HG03103 (cell line): ENCODE measurements at regions not wholly inside any gene's neighbourhood (a gene's known extent, or its start where the extent isn't known, plus 50 kb on each side); places are given as distances from the start of the nearest gene placed in this dataset.

Experiments used
- ATAC-seq: cut with Tn5 transposase; IDR thresholded peaks from one replicate; pipeline ENCODE4 v1.9.1; 2021; ENCODE audit warnings: low read depth; ENCODE audit not compliant: unreplicated experiment

DNA sequence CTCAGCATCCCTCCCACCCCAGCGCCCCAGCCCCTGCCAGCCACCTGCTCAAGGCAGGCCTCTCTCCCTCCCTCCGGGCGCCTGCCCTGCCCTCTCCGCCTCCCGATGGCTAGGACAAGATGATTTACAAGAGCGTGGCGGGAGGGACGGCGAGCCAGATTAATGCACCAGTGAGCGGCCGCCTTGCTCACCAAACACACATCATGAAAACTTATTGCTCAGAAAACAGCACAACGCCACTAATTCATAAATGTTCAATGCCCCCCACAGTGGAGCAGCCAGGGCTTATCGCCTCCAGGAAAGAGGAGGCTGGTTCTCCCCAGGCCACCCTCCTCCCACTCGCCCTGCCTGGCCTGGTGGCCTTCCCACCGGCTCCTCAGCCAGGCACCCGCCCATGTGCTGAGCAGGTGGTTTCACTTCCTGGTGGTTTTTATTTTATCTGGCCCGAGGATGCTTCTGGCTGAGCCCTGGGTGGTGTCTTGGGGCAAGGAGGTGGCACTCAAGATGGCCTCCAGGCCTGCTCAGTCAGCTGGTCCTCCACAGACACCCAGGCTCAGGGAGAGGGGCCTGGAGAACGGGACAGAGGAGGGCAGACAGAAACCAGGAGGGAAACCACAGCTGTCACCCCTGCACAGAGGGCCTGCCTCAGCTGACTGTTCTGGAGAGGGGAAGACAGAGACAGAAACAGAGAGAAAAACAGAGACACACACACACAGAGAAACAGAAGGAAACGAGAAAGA, 284.9 kb downstream of the UACA start:
- ATAC-seq: no peak

DNA sequence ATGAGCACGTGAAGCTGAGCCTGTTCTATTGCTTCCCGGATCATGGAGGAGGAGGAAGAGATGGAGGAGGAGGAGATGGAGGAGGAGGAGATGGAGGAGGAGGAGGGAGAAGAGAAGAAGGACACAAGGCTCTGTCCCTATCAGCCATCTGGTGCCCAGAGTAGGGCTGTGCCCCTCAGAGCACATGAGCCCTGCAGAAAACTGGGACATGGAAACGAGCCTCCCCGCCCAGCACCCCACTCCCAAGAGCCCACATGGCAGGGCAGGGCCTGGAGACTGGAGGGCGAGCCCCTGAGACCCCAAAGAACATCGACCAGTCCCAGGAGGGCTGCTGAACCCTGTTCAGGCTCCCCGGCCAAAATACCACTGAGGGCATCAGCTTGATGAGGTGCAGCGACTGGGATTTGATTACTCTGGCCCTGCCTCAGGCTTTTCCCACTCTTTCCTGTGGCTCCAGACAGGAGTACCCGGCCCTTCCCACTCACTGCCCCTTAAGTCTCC, 285.6 kb downstream of the UACA start:
- no peak for ATAC-seq

GRCh38 chr15:70476441-70476840, 286.9 kb downstream of the UACA start:
- ATAC-seq: no peak

GRCh38 chr15:70475921-70476320, 287.4 kb downstream of the UACA start:
- ATAC-seq: no peak

DNA sequence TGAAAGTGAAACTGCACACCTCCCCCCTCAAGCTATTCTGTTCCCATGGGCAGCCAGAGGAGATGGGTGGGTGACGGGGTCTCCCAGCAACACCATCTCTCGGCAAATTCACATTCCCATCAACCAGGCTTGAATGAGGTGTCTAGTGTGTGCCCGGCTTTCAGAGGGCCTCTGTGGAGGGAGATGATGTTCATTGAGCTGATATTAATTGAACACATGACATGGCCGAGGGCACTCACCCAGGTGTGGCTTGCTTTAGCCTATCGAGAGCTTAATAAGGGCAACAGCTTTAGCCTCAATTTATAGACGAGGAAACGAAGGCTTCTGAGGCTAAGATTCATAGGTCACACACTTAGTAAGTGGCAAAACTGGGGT, 288.0 kb downstream of the UACA start:
- ATAC-seq: no peak

- no peak for ATAC-seq
Measured at GRCh38 chr15:70474471-70475406, 288.6 kb downstream of the UACA start.

GRCh38 chr15:70473581-70474370, 289.6 kb downstream of the UACA start:
- ATAC-seq: no peak

DNA sequence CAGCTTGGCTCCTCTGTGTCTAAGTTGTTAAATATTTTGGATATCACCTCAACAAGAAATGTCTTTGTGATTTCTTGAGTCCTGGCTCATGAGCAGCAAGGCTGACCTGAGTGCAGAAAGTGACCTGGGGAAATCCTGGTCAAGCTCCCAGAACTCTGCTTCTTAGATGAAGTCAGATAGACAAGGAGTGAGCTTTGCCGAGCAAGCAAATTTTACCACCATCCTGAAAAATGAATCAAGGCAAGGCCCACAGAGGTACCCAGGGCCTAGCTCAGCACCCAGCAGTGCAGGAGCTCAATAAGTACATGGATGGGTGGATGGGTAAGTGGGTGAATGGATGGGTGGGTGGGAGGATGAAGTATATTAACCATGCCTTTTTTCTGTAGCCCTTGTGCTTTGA, 291.8 kb downstream of the UACA start:
- no peak for ATAC-seq

DNA sequence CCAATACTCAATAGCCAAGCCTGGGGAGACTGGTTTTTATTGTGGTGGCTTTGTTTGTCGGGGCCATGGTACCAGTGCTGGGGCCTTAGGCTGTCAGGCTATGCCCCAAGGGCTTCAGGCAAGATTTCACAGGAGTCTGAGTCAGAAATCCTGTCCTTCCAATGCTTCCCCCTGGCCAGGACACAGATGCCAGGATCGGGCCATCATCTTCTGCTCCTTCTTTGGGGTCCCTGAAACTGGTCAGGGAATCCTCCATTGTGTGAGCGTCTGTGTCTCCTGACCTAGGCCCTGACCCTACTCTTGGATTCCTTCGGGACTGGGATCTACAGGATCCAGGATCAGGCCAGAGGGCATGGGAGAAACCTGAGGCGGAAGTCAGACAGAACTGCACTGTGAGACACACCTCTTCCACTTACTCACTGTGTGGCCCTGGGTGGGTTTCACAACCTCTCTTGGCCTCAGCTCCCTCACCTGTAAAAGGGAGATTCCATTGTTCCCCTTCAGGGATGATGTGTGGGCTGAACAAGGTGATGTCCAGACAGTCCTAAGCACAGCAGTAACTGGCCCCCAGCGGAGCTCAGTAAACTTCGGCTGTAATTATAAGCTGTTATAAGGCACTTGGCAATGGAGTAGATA, 292.7 kb downstream of the UACA start:
- no peak for ATAC-seq

GRCh38 chr15:70469651-70470555, 293.5 kb downstream of the UACA start:
- ATAC-seq: no peak

DNA sequence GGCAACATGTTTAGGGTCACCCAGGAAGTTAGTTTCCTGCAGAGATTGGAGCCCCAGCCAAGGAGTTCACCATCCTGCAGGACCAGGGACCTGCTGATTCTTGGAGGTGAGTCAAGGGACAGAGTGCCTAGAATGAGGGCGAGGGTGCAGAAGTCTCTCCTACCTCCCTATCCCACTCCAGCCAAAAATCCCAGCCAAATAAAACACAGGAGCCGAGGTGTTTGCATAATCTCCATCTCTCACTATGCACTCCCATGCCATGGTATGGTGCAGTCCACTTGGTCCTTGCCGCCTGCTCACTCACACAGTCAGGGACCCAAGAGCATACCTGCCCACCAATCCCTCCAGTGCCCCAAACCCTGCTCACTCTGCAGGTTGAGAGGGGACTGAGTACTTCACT, 294.2 kb downstream of the UACA start:
- ATAC-seq: no peak

- ATAC-seq: no peak
Measured at GRCh38 chr15:70466895-70467529, 296.3 kb downstream of the UACA start.

- ATAC-seq: no peak
Measured at GRCh38 chr15:70466305-70466704, 297.1 kb downstream of the UACA start.

DNA sequence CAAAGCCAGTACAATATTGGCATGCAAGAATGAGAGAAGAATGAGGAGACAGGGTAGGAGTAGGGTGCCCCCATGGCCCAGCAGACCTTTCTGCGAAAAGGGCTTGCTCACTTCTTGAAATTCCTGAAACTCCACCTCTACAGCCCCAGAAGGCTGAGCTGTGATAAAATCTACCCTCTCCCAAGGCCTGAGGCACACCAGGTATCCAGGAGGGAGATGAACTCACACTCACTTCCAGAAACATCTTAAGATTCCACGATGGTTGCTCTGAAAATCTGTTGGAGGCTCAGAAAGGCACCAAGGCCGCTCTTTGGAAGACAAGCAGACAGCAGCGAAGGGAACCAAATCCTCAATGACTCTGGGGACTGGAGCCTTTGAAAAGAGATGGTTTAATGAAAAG, 297.5 kb downstream of the UACA start:
- ATAC-seq: no peak

- peak; percentile 16 for ATAC-seq
Measured at GRCh38 chr15:70463453-70463834, 299.9 kb downstream of the UACA start.

DNA sequence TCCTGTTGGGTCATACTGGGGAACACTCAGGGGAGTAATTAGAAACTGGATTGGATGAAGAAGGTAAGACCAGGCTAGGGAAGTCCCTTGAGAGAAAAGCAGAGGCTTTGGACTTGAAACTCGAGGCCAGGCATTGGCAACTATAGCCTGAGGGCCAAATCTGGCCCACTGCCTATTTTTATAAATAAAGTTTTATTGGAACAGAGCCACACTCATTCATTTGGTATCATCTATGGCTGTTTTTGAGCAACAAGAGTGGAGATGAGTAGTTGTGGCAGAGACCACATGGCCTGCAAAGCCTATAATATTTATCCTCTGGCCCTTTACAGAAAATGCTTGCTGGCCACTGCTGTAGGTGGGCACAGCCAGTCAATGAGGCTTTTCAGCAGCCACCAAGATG, 301.4 kb downstream of the UACA start:
- no peak for ATAC-seq

- no peak for ATAC-seq
Measured at GRCh38 chr15:70461017-70461416, 302.3 kb downstream of the UACA start.

DNA sequence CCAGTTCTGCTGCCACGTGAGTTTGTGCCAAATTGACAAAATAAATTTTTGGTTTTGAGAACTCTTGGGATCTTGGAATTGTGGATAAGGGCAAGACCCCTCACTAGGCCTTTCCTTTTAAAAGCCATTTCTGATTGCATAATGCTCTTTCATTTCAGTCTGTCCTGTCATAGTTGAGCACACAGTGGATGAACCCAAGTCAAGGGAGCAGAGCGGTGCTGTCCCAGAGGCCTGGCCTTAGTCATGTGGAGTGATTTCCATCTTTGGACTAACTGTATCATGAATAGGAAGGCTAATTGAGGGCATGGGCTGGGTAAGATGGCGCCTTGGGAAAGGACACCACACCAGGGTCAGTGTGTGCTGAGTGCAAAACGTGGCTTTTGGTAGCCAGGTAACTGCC, 304.0 kb downstream of the UACA start:
- no peak for ATAC-seq

DNA sequence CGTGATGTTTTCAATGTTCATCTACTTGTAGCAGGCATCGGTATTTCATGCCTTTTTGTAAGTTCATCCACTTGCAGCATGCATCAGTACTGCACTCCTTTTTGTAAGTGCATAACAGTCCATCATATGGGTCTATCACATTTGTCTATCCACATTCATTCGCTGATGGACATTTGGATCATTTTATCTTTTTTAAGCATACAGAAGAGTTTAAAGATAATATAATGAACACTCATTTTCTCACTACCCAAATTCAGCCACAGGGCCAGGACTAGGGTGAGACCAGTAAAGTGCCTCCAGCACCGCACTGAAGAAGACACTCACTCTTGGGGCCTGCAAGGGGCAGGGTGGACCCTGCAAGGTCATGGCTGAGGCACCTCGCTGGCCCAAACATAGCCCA, 309.6 kb downstream of the UACA start:
- ATAC-seq: no peak
